Stimulated activated effector memory CD8-positive, alpha-beta T cell treated with anti-CD3 and anti-CD28 coated beads, Interleukin-12 subunit alpha, Interleukin-12 subunit beta, amount 100 ng/mL, for 72 hours (primary cell): ENCODE measurements at regions not wholly inside any gene's neighbourhood (a gene's known extent, or its start where the extent isn't known, plus 50 kb on each side); places are given as distances from the start of the nearest gene placed in this dataset.
"Not testable (repeated sequence)": the region's sequence is repeated elsewhere in the genome, so short reads cannot be mapped to it uniquely, and the experiment has no call there.

Experiments used
- ATAC-seq: fragments of 150-1000 bp; cut with Tn5 transposase; 2 replicates; pipeline ENCODE4 v1.10.0; 2021
- DNase-seq, 2 donors: peaks; one replicate each; pipeline ENCODE4 v3.0.0; 2021 to 2022; ENCODE audit warnings: low spot score in 2 of 2
- H3K27ac Mint-ChIP-seq: one replicate; pipeline ENCODE4 v1.8.0; 2022; ENCODE audit warnings: mild to moderate bottlenecking, mixed read lengths
- H3K36me3 Mint-ChIP-seq: one replicate; pipeline ENCODE4 v1.8.0; 2022; ENCODE audit warnings: mild to moderate bottlenecking, mixed read lengths
- H3K4me1 Mint-ChIP-seq: one replicate; pipeline ENCODE4 v1.8.0; 2022; ENCODE audit warnings: mixed read lengths
- H3K4me3 Mint-ChIP-seq: one replicate; pipeline ENCODE4 v1.8.0; 2022; ENCODE audit warnings: mild to moderate bottlenecking, mixed read lengths
- H3K9me3 Mint-ChIP-seq: one replicate; pipeline ENCODE4 v1.8.0; 2022; ENCODE audit warnings: mixed read lengths

DNA sequence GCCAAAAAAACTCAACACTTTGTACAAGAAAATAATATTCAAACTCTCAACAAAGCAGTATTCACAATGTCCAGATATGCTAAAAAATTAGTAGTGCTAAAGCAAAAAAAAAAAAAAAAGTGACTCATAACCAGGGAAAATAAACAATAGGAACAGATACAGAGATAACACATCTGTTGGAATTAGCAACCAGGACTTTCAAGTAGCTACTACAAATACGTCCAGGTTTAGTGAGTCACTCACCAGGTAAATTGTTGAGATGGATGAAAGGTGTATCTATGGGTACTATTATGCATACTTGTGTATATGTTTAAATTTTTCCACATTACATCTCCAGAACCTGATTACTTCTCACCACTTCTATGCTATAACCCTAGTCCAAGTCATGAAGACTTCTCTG lies 144.8 kb upstream of the SLC35F3 start:
- no peaks in the 10 kb centered on the region for H3K36me3 Mint-ChIP-seq
- ATAC-seq (no peak), DNase-seq (no peak)
- H3K27ac Mint-ChIP-seq, result no peak overlapping the region
- no peak overlapping the region for H3K4me3 Mint-ChIP-seq
- H3K4me1 Mint-ChIP-seq, result no peaks in the 10 kb centered on the region
- H3K9me3 Mint-ChIP-seq, result no peaks in the 10 kb centered on the region

DNA sequence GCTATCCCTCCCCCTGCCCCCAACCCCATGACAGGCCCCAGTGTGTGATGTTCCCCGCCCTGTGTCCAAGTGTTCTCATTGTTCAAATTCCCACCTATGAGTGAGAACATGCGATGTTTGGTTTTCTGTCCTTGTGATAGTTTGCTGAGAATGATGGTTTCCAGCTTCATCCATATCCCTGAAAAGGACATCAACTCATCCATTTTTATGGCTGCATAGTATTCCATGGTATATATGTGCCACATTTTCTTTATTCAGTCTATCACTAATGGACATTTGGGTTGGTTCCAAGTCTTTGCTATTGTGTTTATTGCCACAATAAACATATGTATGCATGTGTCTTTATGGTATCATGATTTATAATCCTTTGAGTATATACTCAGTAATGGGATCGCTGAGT lies 140.2 kb upstream of the SLC35F3 start:
- H3K36me3 Mint-ChIP-seq, H3K4me1 Mint-ChIP-seq, ATAC-seq, DNase-seq, H3K9me3 Mint-ChIP-seq, H3K4me3 Mint-ChIP-seq, H3K27ac Mint-ChIP-seq: not testable (repeated sequence)

- Mint-ChIP-seq H3K4me1 (no peaks in the 10 kb centered on the region), H3K27ac (no peak overlapping the region), H3K9me3 (peaks cover 2% of the 10 kb centered on the region), H3K36me3 (no peaks in the 10 kb centered on the region), H3K4me3 (no peak overlapping the region)
- DNase-seq, result no peak
- ATAC-seq, result no peak
These were observed 126.9 kb upstream of the SLC35F3 start for GRCh38 chr1:233777566-233777965.

DNA sequence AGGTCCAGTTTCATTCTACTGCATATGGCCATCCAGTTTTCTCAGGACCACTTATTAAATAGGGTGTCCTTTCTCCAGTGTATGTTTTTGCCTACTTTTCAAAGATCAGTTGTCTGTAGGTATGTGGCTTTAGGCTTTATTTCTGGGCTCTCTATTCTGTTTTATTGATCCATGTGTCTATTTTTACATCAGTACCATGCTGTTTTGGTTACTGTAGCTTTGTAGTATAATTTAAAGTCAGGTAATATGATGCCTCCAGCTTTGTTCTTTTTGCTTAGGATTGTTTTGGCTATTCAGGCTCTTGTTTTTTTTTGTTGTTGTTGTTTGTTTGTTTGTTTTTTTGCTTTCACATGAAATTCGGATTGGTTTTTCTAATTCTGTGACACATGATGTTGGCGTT lies 124.4 kb upstream of the SLC35F3 start:
- DNase-seq (no peak), ATAC-seq (no peak)
- no peak overlapping the region for H3K4me3 Mint-ChIP-seq
- H3K27ac Mint-ChIP-seq, result no peak overlapping the region
- H3K36me3 Mint-ChIP-seq, result no peaks in the 10 kb centered on the region
- H3K9me3 Mint-ChIP-seq, result peaks cover under 1% of the 10 kb centered on the region
- H3K4me1 Mint-ChIP-seq, result no peaks in the 10 kb centered on the region

GRCh38 chr1:233782937-233783586 lies 121.4 kb upstream of the SLC35F3 start:
- H3K4me3 Mint-ChIP-seq, result no peak overlapping the region
- ATAC-seq (no peak), DNase-seq (no peak)
- no peaks in the 10 kb centered on the region for H3K36me3 Mint-ChIP-seq
- no peaks in the 10 kb centered on the region for H3K4me1 Mint-ChIP-seq
- no peak overlapping the region for H3K27ac Mint-ChIP-seq
- no peaks in the 10 kb centered on the region for H3K9me3 Mint-ChIP-seq

GRCh38 chr1:233787599-233787998 lies 116.9 kb upstream of the SLC35F3 start:
- Mint-ChIP-seq H3K4me3 (no peak overlapping the region), H3K27ac (no peak overlapping the region), H3K36me3 (no peaks in the 10 kb centered on the region), H3K4me1 (no peaks in the 10 kb centered on the region), H3K9me3 (no peaks in the 10 kb centered on the region)
- ATAC-seq, result no peak
- DNase-seq, result no peak

DNA sequence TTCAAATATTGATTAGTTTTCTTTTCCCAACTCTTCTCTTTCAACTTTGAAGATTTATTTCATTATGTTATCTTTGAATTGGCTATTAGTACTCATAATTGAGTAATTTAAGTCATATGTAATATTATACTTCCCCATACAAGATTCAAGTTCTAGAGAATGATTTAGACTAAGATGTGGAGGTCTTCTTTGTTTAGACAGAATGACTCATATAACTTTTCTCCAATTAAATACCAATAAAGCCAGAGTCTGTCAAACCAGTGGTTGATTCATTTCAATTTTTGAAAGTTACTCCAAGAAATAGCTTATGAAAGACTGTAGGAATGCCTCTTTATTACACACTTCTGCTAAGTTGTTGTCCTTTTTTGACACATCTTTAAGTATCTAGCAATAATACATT lies 115.8 kb upstream of the SLC35F3 start:
- Mint-ChIP-seq H3K9me3 (no peaks in the 10 kb centered on the region), H3K36me3 (no peaks in the 10 kb centered on the region), H3K27ac (no peak overlapping the region), H3K4me1 (no peaks in the 10 kb centered on the region), H3K4me3 (no peak overlapping the region)
- ATAC-seq (no peak), DNase-seq (no peak)

- H3K9me3 Mint-ChIP-seq, result no peaks in the 10 kb centered on the region
- H3K4me1 Mint-ChIP-seq, result no peaks in the 10 kb centered on the region
- H3K36me3 Mint-ChIP-seq, result no peaks in the 10 kb centered on the region
- no peak overlapping the region for H3K4me3 Mint-ChIP-seq
- DNase-seq (no peak), ATAC-seq (no peak)
- H3K27ac Mint-ChIP-seq, result no peak overlapping the region
These were observed 114.4 kb upstream of the SLC35F3 start for GRCh38 chr1:233790121-233790520.

- no peak overlapping the region for H3K27ac Mint-ChIP-seq
- no peaks in the 10 kb centered on the region for H3K9me3 Mint-ChIP-seq
- ATAC-seq (peak; percentile 72), DNase-seq (peak; percentile 5 to 51)
- no peak overlapping the region for H3K4me3 Mint-ChIP-seq
- no peaks in the 10 kb centered on the region for H3K4me1 Mint-ChIP-seq
- H3K36me3 Mint-ChIP-seq, result no peaks in the 10 kb centered on the region
These were observed 113.7 kb upstream of the SLC35F3 start for GRCh38 chr1:233790662-233791371.

- Mint-ChIP-seq H3K4me3 (no peak overlapping the region), H3K27ac (no peak overlapping the region), H3K9me3 (no peaks in the 10 kb centered on the region), H3K4me1 (no peaks in the 10 kb centered on the region), H3K36me3 (no peaks in the 10 kb centered on the region)
- ATAC-seq, result no peak
- DNase-seq, result no peak
These were observed 113.1 kb upstream of the SLC35F3 start for GRCh38 chr1:233791372-233791703.

DNA sequence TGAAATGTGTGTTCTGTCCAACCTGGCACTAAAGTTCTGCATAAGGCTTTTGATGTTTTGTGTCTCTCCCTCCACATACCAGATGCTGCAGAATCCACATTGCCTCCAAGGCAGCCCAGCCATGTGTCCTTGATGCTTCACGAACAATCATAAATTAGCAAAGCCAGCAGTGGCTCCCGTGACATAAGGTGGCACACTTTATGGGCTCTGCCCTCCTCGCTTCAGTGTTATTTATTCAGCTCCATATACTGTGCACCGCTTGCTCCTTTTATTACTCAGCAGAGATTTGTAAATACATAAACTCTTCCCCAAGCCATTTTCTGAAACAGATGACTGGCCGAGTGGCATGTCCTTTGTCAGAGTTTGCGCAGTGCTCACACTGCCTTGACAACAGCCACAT lies 112.8 kb upstream of the SLC35F3 start:
- H3K4me3 Mint-ChIP-seq, result no peak overlapping the region
- no peaks in the 10 kb centered on the region for H3K4me1 Mint-ChIP-seq
- no peak overlapping the region for H3K27ac Mint-ChIP-seq
- H3K36me3 Mint-ChIP-seq, result no peaks in the 10 kb centered on the region
- no peak for DNase-seq
- ATAC-seq, result no peak
- no peaks in the 10 kb centered on the region for H3K9me3 Mint-ChIP-seq

DNA sequence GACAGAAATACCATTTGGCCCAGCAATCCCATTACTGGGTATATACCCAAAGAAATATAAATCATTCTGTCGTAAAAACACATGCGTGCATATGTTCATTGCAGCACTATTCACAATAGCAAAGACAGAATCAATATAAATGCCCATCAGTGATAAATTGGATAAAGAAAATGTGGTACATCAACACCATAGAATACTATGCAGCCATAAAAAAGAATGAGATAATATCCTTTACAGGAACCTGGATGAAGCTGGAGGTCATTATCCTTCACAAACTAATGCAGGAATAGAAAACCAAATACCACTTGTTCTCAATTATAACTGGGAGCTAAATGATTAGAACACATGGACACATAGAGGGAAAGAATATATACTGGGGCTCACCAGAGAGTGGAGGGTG lies 109.6 kb upstream of the SLC35F3 start:
- no peak overlapping the region for H3K4me3 Mint-ChIP-seq
- no peak overlapping the region for H3K27ac Mint-ChIP-seq
- peaks cover 4% of the 10 kb centered on the region for H3K9me3 Mint-ChIP-seq
- ATAC-seq (no peak), DNase-seq (no peak)
- H3K36me3 Mint-ChIP-seq, result no peaks in the 10 kb centered on the region
- H3K4me1 Mint-ChIP-seq, result no peaks in the 10 kb centered on the region

DNA sequence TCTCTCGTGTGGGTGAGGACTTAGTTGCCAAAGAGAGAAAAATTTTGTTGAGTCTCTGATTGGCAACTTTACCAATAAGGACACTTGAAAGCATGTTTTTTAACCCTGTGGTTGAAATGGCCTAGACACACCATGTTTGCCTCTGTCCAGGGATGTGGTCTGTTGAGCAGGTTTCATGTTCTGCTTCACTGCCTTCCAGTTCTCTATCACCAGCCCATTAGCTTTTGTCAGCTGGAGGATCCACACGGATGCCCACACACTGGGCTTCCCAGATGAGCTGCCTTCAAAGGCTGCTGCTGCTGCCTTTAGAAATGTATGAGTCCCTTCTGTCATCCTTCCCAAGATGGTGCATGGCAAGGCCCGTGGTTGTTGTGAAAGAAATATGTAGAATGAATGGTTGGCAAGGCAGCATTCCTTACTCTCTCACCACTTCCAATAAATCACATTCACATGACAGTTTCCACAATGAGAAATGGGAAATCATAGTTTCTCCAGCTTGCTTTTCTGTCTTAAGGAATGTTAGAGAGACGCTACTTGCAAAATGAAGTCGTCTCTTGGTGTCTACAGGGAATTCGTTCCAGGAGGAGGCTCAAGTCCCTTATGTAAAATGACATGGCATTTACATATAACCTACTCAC lies 108.2 kb upstream of the SLC35F3 start:
- H3K4me3 Mint-ChIP-seq, result no peak overlapping the region
- no peak overlapping the region for H3K27ac Mint-ChIP-seq
- no peaks in the 10 kb centered on the region for H3K36me3 Mint-ChIP-seq
- peaks cover 4% of the 10 kb centered on the region for H3K9me3 Mint-ChIP-seq
- no peaks in the 10 kb centered on the region for H3K4me1 Mint-ChIP-seq
- no peak for ATAC-seq
- DNase-seq, result no peak

DNA sequence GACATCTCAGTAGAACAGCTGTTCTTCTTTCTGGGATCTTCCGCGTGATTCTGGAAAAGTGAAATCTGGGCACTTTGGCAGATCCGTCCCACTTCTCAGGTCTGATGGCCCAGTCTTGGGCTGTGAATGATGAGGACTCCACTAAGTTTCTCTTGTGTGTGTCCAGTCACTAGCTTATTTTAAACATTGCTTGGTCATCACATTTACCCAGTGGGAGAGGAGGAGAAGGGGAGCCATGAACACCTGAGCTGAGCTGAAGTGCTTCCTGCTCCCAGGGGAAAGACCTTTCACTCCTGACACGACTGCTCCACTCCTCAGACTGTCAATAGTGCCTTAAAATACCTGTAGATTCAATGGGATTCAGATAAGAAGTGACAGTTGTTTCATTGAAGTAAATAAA lies 101.9 kb upstream of the SLC35F3 start:
- ATAC-seq (no peak), DNase-seq (no peak)
- H3K36me3 Mint-ChIP-seq, result no peaks in the 10 kb centered on the region
- H3K4me3 Mint-ChIP-seq, result no peak overlapping the region
- H3K27ac Mint-ChIP-seq, result no peak overlapping the region
- H3K4me1 Mint-ChIP-seq, result no peaks in the 10 kb centered on the region
- peaks cover 15% of the 10 kb centered on the region for H3K9me3 Mint-ChIP-seq

GRCh38 chr1:233805786-233806185 lies 98.7 kb upstream of the SLC35F3 start:
- no peak overlapping the region for H3K4me3 Mint-ChIP-seq
- H3K4me1 Mint-ChIP-seq, result no peaks in the 10 kb centered on the region
- no peaks in the 10 kb centered on the region for H3K36me3 Mint-ChIP-seq
- no peak for DNase-seq
- peaks cover 10% of the 10 kb centered on the region for H3K9me3 Mint-ChIP-seq
- H3K27ac Mint-ChIP-seq, result no peak overlapping the region
- ATAC-seq, result no peak

DNA sequence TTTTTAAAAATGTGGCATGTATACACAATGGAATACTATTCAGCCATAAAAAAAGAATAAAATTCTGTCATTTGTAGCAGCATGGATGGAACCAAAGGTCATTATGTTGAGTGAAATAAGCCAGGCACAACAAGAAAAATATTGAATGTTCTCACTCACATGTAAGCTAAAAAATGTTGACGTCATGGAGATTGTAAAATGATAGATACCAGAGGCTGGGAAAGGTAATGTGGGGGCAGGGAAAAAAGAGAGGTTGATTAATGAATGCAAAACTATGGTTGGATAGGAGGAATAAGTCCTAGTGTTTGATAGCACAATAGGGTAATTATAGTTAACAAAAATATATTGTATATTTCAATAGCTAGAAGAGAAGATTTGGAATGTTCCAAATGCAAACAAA lies 89.1 kb upstream of the SLC35F3 start:
- ATAC-seq, result no peak
- no peak for DNase-seq
- no peaks in the 10 kb centered on the region for H3K9me3 Mint-ChIP-seq

More for the DNA sequence above, 89.1 kb upstream of the SLC35F3 start:
- H3K4me3 Mint-ChIP-seq, result no peak overlapping the region
- H3K36me3 Mint-ChIP-seq, result no peaks in the 10 kb centered on the region
- H3K27ac Mint-ChIP-seq, result no peak overlapping the region
- H3K4me1 Mint-ChIP-seq, result no peaks in the 10 kb centered on the region
